ENCODE measurements at regions not wholly inside any gene's neighbourhood (a gene's known extent, or its start where the extent isn't known, plus 50 kb on each side); places are given as distances from the start of the nearest gene placed in this dataset.

DNA sequence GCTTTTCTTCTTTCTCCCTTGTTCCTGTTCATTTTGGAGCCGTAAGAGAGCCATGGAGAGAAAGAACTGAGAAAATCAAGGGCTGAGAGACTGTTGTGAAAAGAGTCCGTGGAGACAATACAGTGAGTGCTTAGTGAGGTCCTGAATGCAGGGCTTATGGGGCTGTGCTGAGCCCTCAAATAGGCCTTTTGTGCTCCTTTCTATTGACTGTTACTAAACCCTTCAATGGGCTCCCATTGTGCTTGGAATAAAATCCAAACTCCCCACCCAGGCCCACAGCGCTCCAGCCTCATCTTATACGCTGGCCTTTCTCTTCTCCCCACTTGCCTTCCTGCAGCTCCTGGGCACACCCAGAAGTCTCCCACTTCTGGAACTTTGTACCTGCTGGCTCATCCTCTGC is 243.1 kb upstream of the HABP2 start:
- Histone ChIP-seq H3K4me1 (no peaks in the 10 kb centered on the region), H3K27me3 (no peaks in the 10 kb centered on the region), H3K36me3 (no peaks in the 10 kb centered on the region), H3K9me3 (no peaks in the 10 kb centered on the region), H3K27ac (no peak overlapping the region), H3K4me3 (no peak overlapping the region)
- no peak for TF ChIP-seq POLR2A (IDR thresholded peaks at IDR 0.05)
- TF ChIP-seq, protein P1, sequence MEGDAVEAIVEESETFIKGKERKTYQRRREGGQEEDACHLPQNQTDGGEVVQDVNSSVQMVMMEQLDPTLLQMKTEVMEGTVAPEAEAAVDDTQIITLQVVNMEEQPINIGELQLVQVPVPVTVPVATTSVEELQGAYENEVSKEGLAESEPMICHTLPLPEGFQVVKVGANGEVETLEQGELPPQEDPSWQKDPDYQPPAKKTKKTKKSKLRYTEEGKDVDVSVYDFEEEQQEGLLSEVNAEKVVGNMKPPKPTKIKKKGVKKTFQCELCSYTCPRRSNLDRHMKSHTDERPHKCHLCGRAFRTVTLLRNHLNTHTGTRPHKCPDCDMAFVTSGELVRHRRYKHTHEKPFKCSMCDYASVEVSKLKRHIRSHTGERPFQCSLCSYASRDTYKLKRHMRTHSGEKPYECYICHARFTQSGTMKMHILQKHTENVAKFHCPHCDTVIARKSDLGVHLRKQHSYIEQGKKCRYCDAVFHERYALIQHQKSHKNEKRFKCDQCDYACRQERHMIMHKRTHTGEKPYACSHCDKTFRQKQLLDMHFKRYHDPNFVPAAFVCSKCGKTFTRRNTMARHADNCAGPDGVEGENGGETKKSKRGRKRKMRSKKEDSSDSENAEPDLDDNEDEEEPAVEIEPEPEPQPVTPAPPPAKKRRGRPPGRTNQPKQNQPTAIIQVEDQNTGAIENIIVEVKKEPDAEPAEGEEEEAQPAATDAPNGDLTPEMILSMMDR (IDR thresholded peaks at IDR 0.05): no peak
- no peak for TF ChIP-seq POLR2AphosphoS5 (IDR thresholded peaks at IDR 0.05)
- intact Hi-C loops (cut with DNase I; ENCODE audit: low total_unique reads): no loop called here
- no peak for DNase-seq (ENCODE audit: low spot score in 2 of 2)

DNA sequence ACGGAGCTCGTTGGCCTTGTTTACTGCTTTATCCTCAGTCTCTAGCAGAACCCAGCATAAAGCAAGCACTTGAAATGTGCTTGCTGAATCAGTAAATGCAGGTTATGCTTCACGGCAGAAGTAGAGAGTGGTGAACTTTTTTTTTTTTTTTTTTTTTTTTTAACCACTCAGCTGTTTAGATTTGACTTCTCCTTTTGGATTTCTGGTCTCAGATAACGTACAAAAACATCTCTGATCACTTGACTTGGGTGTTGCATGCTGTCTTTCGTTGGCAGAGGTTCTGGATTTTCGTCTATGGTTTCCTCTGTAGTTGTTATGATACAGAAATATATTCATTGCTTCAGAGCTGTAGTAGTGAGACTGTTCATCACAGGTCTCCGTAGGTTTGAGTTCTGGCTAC is 242.5 kb upstream of the HABP2 start:
- no peaks in the 10 kb centered on the region for H3K9me3 ChIP-seq
- no peaks in the 10 kb centered on the region for H3K36me3 ChIP-seq
- intact Hi-C loops (cut with DNase I; ENCODE audit: low total_unique reads): no loop called here
- DNase-seq (ENCODE audit: low spot score in 2 of 2): no peak
- H3K4me1 ChIP-seq: no peaks in the 10 kb centered on the region
- TF ChIP-seq POLR2A (IDR thresholded peaks at IDR 0.05): no peak
- TF ChIP-seq, protein P1 (IDR thresholded peaks at IDR 0.05): no peak
- no peak for TF ChIP-seq POLR2AphosphoS5 (IDR thresholded peaks at IDR 0.05)
- no peak overlapping the region for H3K27ac ChIP-seq
- no peaks in the 10 kb centered on the region for H3K27me3 ChIP-seq
- no peak overlapping the region for H3K4me3 ChIP-seq

DNA sequence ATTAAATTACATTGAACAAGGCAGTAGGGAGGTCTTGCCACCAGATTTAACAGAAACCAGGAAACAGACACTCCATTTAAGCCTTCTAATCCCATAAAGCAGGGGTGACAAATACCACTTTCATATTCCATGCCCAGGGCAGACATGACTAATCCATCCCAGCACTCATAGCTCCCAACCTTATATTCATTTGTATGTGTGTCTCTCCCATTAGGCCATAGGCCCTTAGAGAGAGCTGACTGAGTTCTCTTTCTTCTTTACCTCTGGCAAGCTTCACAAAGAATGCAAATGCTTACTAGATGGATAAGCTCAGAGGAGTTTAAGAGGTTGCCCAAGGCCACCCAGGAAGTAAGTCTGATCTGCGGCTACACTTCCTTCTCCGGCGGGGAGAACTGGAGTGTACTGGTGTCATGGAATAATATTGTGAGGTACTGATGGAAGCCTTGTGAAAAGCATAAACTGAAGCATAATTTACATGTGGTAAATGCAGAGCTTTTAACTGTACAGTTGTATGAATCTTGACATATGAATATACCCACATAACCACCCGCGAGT is 239.7 kb upstream of the HABP2 start:
- H3K9me3 ChIP-seq: no peaks in the 10 kb centered on the region
- no peak overlapping the region for H3K4me3 ChIP-seq
- H3K36me3 ChIP-seq: no peaks in the 10 kb centered on the region
- no peak overlapping the region for H3K27ac ChIP-seq
- no peaks in the 10 kb centered on the region for H3K4me1 ChIP-seq
- intact Hi-C loops (cut with DNase I; ENCODE audit: low total_unique reads): no loop called here
- TF ChIP-seq POLR2AphosphoS5 (IDR thresholded peaks at IDR 0.05) (no peak), POLR2A (IDR thresholded peaks at IDR 0.05) (no peak)
- TF ChIP-seq, protein P1 (IDR thresholded peaks at IDR 0.05): no peak
- DNase-seq (ENCODE audit: low spot score in 2 of 2): no peak
- H3K27me3 ChIP-seq: no peaks in the 10 kb centered on the region

DNA sequence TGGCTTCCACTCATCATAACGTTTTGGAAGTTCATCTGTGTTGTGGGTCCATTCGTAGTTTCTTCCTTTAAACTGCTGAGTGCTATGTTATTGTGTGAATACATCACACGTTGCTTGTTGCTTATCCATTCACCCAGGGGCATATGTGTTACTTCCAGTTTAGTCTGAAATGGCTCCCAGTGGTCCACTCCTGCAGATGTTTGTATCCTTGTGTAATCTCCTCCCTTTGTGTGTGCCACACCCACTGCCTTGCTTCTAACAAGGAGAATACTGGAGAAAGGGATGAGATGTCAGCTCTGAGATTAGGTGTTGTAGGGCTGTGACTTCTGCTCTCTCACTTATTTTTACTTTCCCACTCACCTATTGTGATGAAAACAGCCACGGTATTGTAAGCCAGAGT is 239.1 kb upstream of the HABP2 start:
- Histone ChIP-seq H3K4me1 (no peaks in the 10 kb centered on the region), H3K36me3 (no peaks in the 10 kb centered on the region), H3K4me3 (no peak overlapping the region), H3K27me3 (no peaks in the 10 kb centered on the region), H3K27ac (no peak overlapping the region), H3K9me3 (no peaks in the 10 kb centered on the region)
- no peak for DNase-seq (ENCODE audit: low spot score in 2 of 2)
- intact Hi-C loops (cut with DNase I; ENCODE audit: low total_unique reads): no loop called here
- no peak for TF ChIP-seq POLR2AphosphoS5 (IDR thresholded peaks at IDR 0.05)
- TF ChIP-seq, protein P1 (IDR thresholded peaks at IDR 0.05): no peak

DNA sequence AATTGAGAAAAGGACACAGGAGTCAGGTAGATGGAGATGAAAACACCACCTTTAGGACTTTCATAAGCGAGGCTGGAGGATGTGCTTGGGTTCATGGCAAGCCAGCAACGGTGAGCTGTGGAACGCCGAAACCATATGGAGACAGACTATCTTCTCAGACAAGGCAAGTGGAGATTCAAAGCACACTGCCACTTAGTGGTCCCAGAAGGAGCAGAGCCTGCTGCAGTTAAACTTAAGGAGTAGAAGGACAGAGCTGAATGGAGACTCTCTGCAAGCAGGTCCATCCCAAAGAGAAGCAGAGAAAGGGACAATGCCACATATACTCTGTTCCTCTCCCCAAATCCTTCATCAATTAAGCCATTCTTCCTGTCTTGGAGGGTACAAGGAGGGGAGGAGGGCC is 236.3 kb upstream of the HABP2 start:
- H3K9me3 ChIP-seq: no peaks in the 10 kb centered on the region
- H3K36me3 ChIP-seq: no peaks in the 10 kb centered on the region
- no peak overlapping the region for H3K27ac ChIP-seq
- H3K4me3 ChIP-seq: no peak overlapping the region
- no peak for TF ChIP-seq POLR2A (IDR thresholded peaks at IDR 0.05)
- TF ChIP-seq, protein P1 (IDR thresholded peaks at IDR 0.05): no peak
- H3K4me1 ChIP-seq: no peaks in the 10 kb centered on the region
- no peaks in the 10 kb centered on the region for H3K27me3 ChIP-seq
- intact Hi-C loops (cut with DNase I; ENCODE audit: low total_unique reads): no loop called here
- DNase-seq (ENCODE audit: low spot score in 2 of 2): no peak
